ENCODE measurements at regions not wholly inside any gene's neighbourhood (a gene's known extent, or its start where the extent isn't known, plus 50 kb on each side); places are given as distances from the start of the nearest gene placed in this dataset.

- no peak for TF ChIP-seq CTCF (IDR thresholded peaks at IDR 0.05; ENCODE audit: insufficient read depth, low read length, severe bottlenecking)
- FAIRE-seq (no peak), DNase-seq (ENCODE audit: low read depth) (no peak)
- Histone ChIP-seq H3K36me3 (ENCODE audit: control insufficient read depth, insufficient read depth, low read length) (no peaks in the 10 kb centered on the region), H3K27me3 (ENCODE audit: control insufficient read depth, insufficient read depth, low read length) (no peaks in the 10 kb centered on the region), H3K4me3 (ENCODE audit: low read depth, low read length) (no peak overlapping the region)
These were observed 116.9 kb downstream of the TTLL2 start for GRCh38 chr6:167441715-167442206.

- no peak overlapping the region for H3K4me3 ChIP-seq (ENCODE audit: low read depth, low read length)
- TF ChIP-seq CTCF (IDR thresholded peaks at IDR 0.05; ENCODE audit: insufficient read depth, low read length, severe bottlenecking) = no peak
- no peaks in the 10 kb centered on the region for H3K36me3 ChIP-seq (ENCODE audit: control insufficient read depth, insufficient read depth, low read length)
- no peak for FAIRE-seq
- no peaks in the 10 kb centered on the region for H3K27me3 ChIP-seq (ENCODE audit: control insufficient read depth, insufficient read depth, low read length)
- DNase-seq (ENCODE audit: low read depth) = no peak
These were observed 117.4 kb downstream of the TTLL2 start for GRCh38 chr6:167442245-167442644.

GRCh38 chr6:167442796-167443680, 118.2 kb downstream of the TTLL2 start:
- no peak for FAIRE-seq
- H3K4me3 ChIP-seq (ENCODE audit: low read depth, low read length) = no peak overlapping the region
- H3K27me3 ChIP-seq (ENCODE audit: control insufficient read depth, insufficient read depth, low read length) = no peaks in the 10 kb centered on the region
- DNase-seq (ENCODE audit: low read depth) = no peak
- no peaks in the 10 kb centered on the region for H3K36me3 ChIP-seq (ENCODE audit: control insufficient read depth, insufficient read depth, low read length)
- no peak for TF ChIP-seq CTCF (IDR thresholded peaks at IDR 0.05; ENCODE audit: insufficient read depth, low read length, severe bottlenecking)

- Histone ChIP-seq H3K27me3 (ENCODE audit: control insufficient read depth, insufficient read depth, low read length) (no peaks in the 10 kb centered on the region), H3K36me3 (ENCODE audit: control insufficient read depth, insufficient read depth, low read length) (no peaks in the 10 kb centered on the region), H3K4me3 (ENCODE audit: low read depth, low read length) (no peak overlapping the region)
- FAIRE-seq (no peak), DNase-seq (ENCODE audit: low read depth) (no peak)
- TF ChIP-seq CTCF (IDR thresholded peaks at IDR 0.05; ENCODE audit: insufficient read depth, low read length, severe bottlenecking) = no peak
These were observed 119.9 kb downstream of the TTLL2 start for GRCh38 chr6:167444602-167445346.

GRCh38 chr6:167445568-167445967, 120.7 kb downstream of the TTLL2 start:
- Histone ChIP-seq H3K27me3 (ENCODE audit: control insufficient read depth, insufficient read depth, low read length) (no peaks in the 10 kb centered on the region), H3K4me3 (ENCODE audit: low read depth, low read length) (no peak overlapping the region), H3K36me3 (ENCODE audit: control insufficient read depth, insufficient read depth, low read length) (no peaks in the 10 kb centered on the region)
- DNase-seq (ENCODE audit: low read depth) (no peak), FAIRE-seq (no peak)
- no peak for TF ChIP-seq CTCF (IDR thresholded peaks at IDR 0.05; ENCODE audit: insufficient read depth, low read length, severe bottlenecking)

Data from bronchial epithelial cell (primary cell).